GM12878 (cell line): ENCODE measurements at regions not wholly inside any gene's neighbourhood (a gene's known extent, or its start where the extent isn't known, plus 50 kb on each side); places are given as distances from the start of the nearest gene placed in this dataset.
"Not testable (repeated sequence)": the region's sequence is repeated elsewhere in the genome, so short reads cannot be mapped to it uniquely, and the experiment has no call there.

Experiments
- ATAC-seq: fragments of 200-7000 bp; cut with Tn5 transposase; 3 replicates; pipeline ENCODE4 v1.9.1; 2020; ENCODE audit warnings: mild to moderate bottlenecking, moderate library complexity
- BruUV-seq: library from RNA; stranded (reverse); fragments of 400-500 nt; replicated peaks from 2 replicates; lab custom pipeline; 2021; lab: Mats Ljungman, UMichigan
- CTCF ChIA-PET: fragments of 300-600 bp; sonication (Branson Sonifier 250); formaldehyde crosslinking; extraction: SDS; loops from one replicate; lab custom pipeline; 2021; ENCODE audit warnings: inconsistent platforms; lab: Yijun Ruan, JAX
- POLR2A ChIA-PET: fragments of 350-600 bp; formaldehyde crosslinking; extraction: SDS; loops from one replicate; lab custom pipeline; 2021; ENCODE audit warnings: inconsistent platforms; lab: Charles Lee
- RAD21 ChIA-PET: fragments of 300-600 bp; sonication (Branson Sonifier 250); formaldehyde crosslinking; loops from one replicate; lab custom pipeline; 2023; ENCODE audit warnings: antibody characterized with exemption; ENCODE audit not compliant: unreplicated experiment; lab: Charles Lee
- SMC1A ChIA-PET: fragments of 300-600 bp; sonication (Branson Sonifier 250); formaldehyde crosslinking; loops from one replicate; lab custom pipeline; 2023; ENCODE audit not compliant: unreplicated experiment, uncharacterized antibody; lab: Charles Lee
- DNase-seq: peaks from one replicate; pipeline ENCODE4 v3.0.0-alpha.2; 2011; ENCODE audit warnings: low read depth, low spot score
- FAIRE-seq: peaks from 3 replicates; lab custom pipeline; 2011; peaks lifted over from hg19 to GRCh38; lab: Jason Lieb, UNC
- H2AFZ ChIP-seq: 2 replicates; pipeline ENCODE4 v1.6.0; 2011; ENCODE audit warnings: low read depth, low read length, control low read depth; ENCODE audit not compliant: control insufficient read depth
- H3K27ac ChIP-seq: 2 replicates; pipeline ENCODE4 v1.5.1; 2011; ENCODE audit warnings: control low read depth; ENCODE audit not compliant: control insufficient read depth, insufficient read depth
- H3K27me3 ChIP-seq, 2 experiments: replicated peaks in 1 of 2; 2 replicates each; pipeline versions ENCODE4 v1.6.0 to v1.6.1; 2011; ENCODE audit warnings: low read length in 1 of 2; ENCODE audit not compliant: control insufficient read depth in 2 of 2, insufficient read depth in 2 of 2
- H3K36me3 ChIP-seq, 2 experiments: 2 replicates each; pipeline ENCODE4 v1.5.1; 2011; ENCODE audit warnings: low read length in 1 of 2; ENCODE audit not compliant: control insufficient read depth in 2 of 2, insufficient read depth in 2 of 2
- H3K4me1 ChIP-seq: 2 replicates; pipeline ENCODE4 v1.6.1; 2011; ENCODE audit warnings: mild to moderate bottlenecking, low read length, moderate library complexity, mixed read lengths; ENCODE audit not compliant: control insufficient read depth, insufficient read depth
- H3K4me2 ChIP-seq: 2 replicates; pipeline ENCODE4 v1.6.0; 2011; ENCODE audit warnings: control low read depth; ENCODE audit not compliant: control insufficient read depth, insufficient read depth
- H3K4me3 ChIP-seq: fragments of 200-600 bp; sonication (generic); 2 replicates; pipeline ENCODE4 v1.5.1; 2016
- H3K79me2 ChIP-seq: 2 replicates; pipeline ENCODE4 v1.6.0; 2011; ENCODE audit warnings: low read length; ENCODE audit not compliant: control insufficient read depth, insufficient read depth
- H3K9ac ChIP-seq: 2 replicates; pipeline ENCODE4 v1.8.0; 2011; ENCODE audit warnings: low read length, control low read depth, mixed read lengths; ENCODE audit not compliant: control insufficient read depth, insufficient read depth
- H3K9me3 ChIP-seq: replicated peaks from 3 replicates; pipeline ENCODE4 v1.5.1; 2011; ENCODE audit warnings: mild to moderate bottlenecking, low read length; ENCODE audit not compliant: control insufficient read depth, insufficient read depth
- H4K20me1 ChIP-seq: 2 replicates; pipeline ENCODE4 v1.6.0; 2011; ENCODE audit not compliant: control insufficient read depth, insufficient read depth
- BACH1 ChIP-seq: fragments of 450-650 bp; IDR thresholded peaks from 2 replicates; pipeline ENCODE4 v1.6.1; 2017; ENCODE audit warnings: mild to moderate bottlenecking, borderline replicate concordance
- ZBTB33 ChIP-seq: fragments of 450-650 bp; IDR thresholded peaks from 2 replicates; pipeline ENCODE4 v1.6.1; 2017; ENCODE audit warnings: mild to moderate bottlenecking
- WGBS: methylation state at CpG from one replicate; pipeline ENCODE4 v1.1.6; 2016; ENCODE audit warnings: low lambda C conversion rate; ENCODE audit not compliant: insufficient replicate concordance, insufficient coverage; ENCODE audit errors: missing lambda C conversion rate; 5-methylcytosine and 5-hydroxymethylcytosine counted together
- in situ Hi-C: fragments of 300-500 bp; cut with MboI; formaldehyde crosslinking; loops from 9 replicates; pipeline ENCODE4 v1.14.3; 2018; ENCODE audit warnings: mixed read lengths
- intact Hi-C: fragments of 100-400 bp; cut with micrococcal nuclease; formaldehyde crosslinking; loops from one replicate; pipeline ENCODE4 v1.14.2; 2022; ENCODE audit not compliant: unreplicated experiment
- TF ChIP-seq, protein P1 (sequence below): fragments of 450-650 bp; IDR thresholded peaks from 2 replicates; pipeline ENCODE4 v1.6.1; 2014; ENCODE audit warnings: mild to moderate bottlenecking

DNA sequence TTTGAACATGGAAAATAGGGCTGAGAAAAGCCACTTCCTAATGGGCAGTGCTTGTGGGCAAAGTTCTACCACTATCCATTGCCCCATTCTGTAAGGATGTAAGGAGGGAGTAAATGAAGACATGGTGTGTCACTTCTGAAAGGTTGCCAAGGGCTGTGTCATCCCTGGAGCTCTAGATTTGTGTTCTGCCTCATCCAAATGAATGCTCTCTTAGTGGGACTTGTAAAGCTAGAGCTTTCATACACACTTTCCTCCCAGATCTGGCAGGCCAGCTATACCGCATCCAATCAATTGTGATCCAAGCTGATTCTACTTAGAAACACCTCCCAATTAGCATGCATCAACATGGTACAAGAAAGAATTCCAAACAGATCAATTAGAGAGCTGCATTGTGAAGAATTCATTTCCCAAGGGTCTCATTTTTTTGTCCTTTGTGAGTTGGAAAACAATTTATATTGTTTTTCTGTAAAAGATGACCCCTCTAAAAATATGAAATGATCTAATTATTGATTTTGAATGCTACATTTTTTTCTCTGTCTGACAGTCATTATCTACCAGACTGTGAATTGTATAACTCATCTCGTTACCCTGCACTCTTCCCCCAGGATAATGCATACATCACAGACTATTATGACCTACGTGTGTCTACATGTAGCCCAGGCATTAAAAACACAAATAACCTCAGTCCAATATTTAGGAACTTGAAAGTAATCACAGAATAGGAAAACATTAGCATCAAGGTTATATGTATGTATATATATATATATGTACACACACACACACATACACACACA lies 117.1 kb upstream of the DUSP10 start (continued):
- TF ChIP-seq, protein P1, sequence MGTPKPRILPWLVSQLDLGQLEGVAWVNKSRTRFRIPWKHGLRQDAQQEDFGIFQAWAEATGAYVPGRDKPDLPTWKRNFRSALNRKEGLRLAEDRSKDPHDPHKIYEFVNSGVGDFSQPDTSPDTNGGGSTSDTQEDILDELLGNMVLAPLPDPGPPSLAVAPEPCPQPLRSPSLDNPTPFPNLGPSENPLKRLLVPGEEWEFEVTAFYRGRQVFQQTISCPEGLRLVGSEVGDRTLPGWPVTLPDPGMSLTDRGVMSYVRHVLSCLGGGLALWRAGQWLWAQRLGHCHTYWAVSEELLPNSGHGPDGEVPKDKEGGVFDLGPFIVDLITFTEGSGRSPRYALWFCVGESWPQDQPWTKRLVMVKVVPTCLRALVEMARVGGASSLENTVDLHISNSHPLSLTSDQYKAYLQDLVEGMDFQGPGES = no peak
- no peak for TF ChIP-seq BACH1

GRCh38 chr1:221857094-221857444 lies 115.2 kb upstream of the DUSP10 start:
- in situ Hi-C loops, ATAC-seq, H2AFZ ChIP-seq, H4K20me1 ChIP-seq, H3K27me3 ChIP-seq, H3K9me3 ChIP-seq, H3K4me2 ChIP-seq, BruUV-seq, H3K36me3 ChIP-seq, intact Hi-C loops, H3K4me3 ChIP-seq, H3K79me2 ChIP-seq, RAD21 ChIA-PET, H3K27ac ChIP-seq, POLR2A ChIA-PET, H3K4me1 ChIP-seq, H3K9ac ChIP-seq, DNase-seq: not testable (repeated sequence)
- ChIA-PET CTCF (interaction anchor here (1.0 to 1.5 kb wide), 2 partner anchors 113 to 314 kb away, joined by 3 to 4 read pairs; no protein-coding TSS in a partner anchor), SMC1A (interaction anchor here (1.1 to 1.4 kb wide), 2 partner anchors 22 to 113 kb away, joined by 3 to 5 read pairs; no protein-coding TSS in a partner anchor)
- peak; percentile 61; the same call in 1 of the 2 replicates for TF ChIP-seq ZBTB33
- WGBS = 50% methylated on average over 2 of the region's 4 CpGs
- peak; percentile 41 for FAIRE-seq
